ENCODE measurements at regions not wholly inside any gene's neighbourhood (a gene's known extent, or its start where the extent isn't known, plus 50 kb on each side); places are given as distances from the start of the nearest gene placed in this dataset.

- Histone ChIP-seq H3K9me3 (replicated peaks; ENCODE audit: insufficient read depth, low read length) (no peaks in the 10 kb centered on the region), H4K20me1 (ENCODE audit: insufficient read depth, low read length) (no peaks in the 10 kb centered on the region), H2AFZ (ENCODE audit: low read length) (no peak overlapping the region), H3K4me1 (ENCODE audit: low read length) (no peaks in the 10 kb centered on the region), H3K4me3 (ENCODE audit: low read length) (no peak overlapping the region), H3K4me2 (ENCODE audit: low read depth, low read length) (no peak overlapping the region), H3K27ac (ENCODE audit: low read length) (no peak overlapping the region), H3K36me3 (replicated peaks; ENCODE audit: insufficient read depth, low read length) (no peaks in the 10 kb centered on the region), H3K9me2 (replicated peaks; ENCODE audit: insufficient read depth, low read length) (no peaks in the 10 kb centered on the region), H3K27me3 (replicated peaks; ENCODE audit: insufficient read depth, low read length) (no peaks in the 10 kb centered on the region), H3F3A (ENCODE audit: insufficient read depth, low read length) (no peaks in the 10 kb centered on the region), H3K79me2 (ENCODE audit: low read length) (no peaks in the 10 kb centered on the region), H3K9ac (ENCODE audit: low read length) (no peak overlapping the region)
- no peak for TF ChIP-seq EZH2 (optimal IDR thresholded peaks at IDR 0.05; ENCODE audit: low read depth, low read length)
- no peak for TF ChIP-seq EZH2phosphoT487 (IDR thresholded peaks at IDR 0.05; ENCODE audit: low read length)
- TF ChIP-seq, protein P1, sequence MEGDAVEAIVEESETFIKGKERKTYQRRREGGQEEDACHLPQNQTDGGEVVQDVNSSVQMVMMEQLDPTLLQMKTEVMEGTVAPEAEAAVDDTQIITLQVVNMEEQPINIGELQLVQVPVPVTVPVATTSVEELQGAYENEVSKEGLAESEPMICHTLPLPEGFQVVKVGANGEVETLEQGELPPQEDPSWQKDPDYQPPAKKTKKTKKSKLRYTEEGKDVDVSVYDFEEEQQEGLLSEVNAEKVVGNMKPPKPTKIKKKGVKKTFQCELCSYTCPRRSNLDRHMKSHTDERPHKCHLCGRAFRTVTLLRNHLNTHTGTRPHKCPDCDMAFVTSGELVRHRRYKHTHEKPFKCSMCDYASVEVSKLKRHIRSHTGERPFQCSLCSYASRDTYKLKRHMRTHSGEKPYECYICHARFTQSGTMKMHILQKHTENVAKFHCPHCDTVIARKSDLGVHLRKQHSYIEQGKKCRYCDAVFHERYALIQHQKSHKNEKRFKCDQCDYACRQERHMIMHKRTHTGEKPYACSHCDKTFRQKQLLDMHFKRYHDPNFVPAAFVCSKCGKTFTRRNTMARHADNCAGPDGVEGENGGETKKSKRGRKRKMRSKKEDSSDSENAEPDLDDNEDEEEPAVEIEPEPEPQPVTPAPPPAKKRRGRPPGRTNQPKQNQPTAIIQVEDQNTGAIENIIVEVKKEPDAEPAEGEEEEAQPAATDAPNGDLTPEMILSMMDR (IDR thresholded peaks at IDR 0.05; ENCODE audit: low read length) = no peak
- DNase-seq = no peak
Observed at GRCh38 chr6:134523051-134523450, 205.1 kb upstream of the SGK1 start.

DNA sequence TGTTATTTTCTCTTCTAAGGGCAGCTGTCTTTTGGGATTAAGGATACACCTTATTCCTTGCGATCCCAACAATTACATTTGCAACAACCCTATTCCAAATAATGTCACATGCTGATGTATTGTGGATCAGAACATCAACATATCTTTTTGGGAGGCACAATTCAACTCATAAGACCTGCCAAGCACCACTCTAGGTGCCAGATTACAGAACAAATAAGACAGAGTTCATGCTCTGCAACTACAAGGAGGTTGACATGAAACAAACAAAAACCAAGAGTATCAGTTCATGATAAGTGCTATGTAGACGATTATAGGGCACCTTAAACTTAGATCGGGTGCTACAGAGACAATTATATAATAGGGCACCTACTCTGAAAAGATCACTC lies 203.2 kb upstream of the SGK1 start:
- Histone ChIP-seq H3K9me2 (replicated peaks; ENCODE audit: insufficient read depth, low read length) (no peaks in the 10 kb centered on the region), H3K36me3 (replicated peaks; ENCODE audit: insufficient read depth, low read length) (no peaks in the 10 kb centered on the region), H3K79me2 (ENCODE audit: low read length) (no peaks in the 10 kb centered on the region), H3F3A (ENCODE audit: insufficient read depth, low read length) (no peaks in the 10 kb centered on the region), H3K9me3 (replicated peaks; ENCODE audit: insufficient read depth, low read length) (no peaks in the 10 kb centered on the region), H2AFZ (ENCODE audit: low read length) (no peak overlapping the region), H3K9ac (ENCODE audit: low read length) (no peak overlapping the region), H3K27me3 (replicated peaks; ENCODE audit: insufficient read depth, low read length) (no peaks in the 10 kb centered on the region), H3K27ac (ENCODE audit: low read length) (no peak overlapping the region), H3K4me3 (ENCODE audit: low read length) (no peak overlapping the region), H4K20me1 (ENCODE audit: insufficient read depth, low read length) (no peaks in the 10 kb centered on the region), H3K4me2 (ENCODE audit: low read depth, low read length) (no peak overlapping the region), H3K4me1 (ENCODE audit: low read length) (no peaks in the 10 kb centered on the region)
- TF ChIP-seq EZH2phosphoT487 (IDR thresholded peaks at IDR 0.05; ENCODE audit: low read length) (no peak), EZH2 (optimal IDR thresholded peaks at IDR 0.05; ENCODE audit: low read depth, low read length) (no peak)
- TF ChIP-seq, protein P1 (IDR thresholded peaks at IDR 0.05; ENCODE audit: low read length) = no peak
- no peak for DNase-seq

DNA sequence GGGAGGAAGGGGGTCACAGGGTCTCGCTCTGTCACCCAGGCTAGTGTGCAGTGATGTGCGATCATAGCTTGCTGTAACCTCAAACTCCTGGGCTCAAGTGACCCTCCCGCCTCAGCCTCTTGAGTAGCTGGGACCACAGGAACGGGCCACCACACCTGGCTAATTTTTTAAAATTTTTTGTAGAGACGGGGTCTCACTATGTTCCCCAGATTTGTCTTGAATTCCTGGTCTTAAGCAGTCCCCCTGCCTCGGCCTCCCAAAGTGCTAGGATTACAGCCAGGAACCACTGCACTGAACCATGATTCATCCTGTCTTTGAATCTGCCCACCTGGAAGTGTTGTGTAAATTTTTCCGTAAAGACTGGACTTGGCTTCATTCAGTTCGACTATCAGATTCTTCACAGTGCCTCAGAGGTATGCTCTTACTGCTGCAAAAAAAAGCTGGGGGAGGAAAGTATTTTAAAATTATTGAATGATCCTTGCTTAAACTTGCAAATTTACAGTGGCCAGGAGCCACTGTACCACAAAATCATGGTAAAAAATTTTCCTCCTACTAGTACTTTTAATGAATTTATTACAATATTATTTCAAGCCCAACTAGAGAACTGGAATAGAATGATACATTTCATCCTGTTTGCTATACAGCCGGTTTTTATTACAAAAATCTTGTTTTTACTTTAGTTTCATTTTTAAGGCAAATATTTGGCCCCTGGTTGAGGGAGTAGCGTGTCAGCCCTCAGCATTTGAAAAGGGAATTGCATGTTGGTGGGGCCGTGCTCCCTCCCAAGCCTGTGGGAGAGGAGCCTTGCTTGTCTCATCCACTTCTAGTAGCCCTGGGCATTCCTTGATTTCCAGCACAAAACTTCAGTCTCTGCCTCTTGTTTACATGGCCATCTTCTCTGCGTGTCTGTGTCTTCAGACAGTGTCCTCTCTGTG lies 202.5 kb upstream of the SGK1 start:
- no peak overlapping the region for H3K27ac ChIP-seq (ENCODE audit: low read length)
- no peaks in the 10 kb centered on the region for H3K79me2 ChIP-seq (ENCODE audit: low read length)
- no peaks in the 10 kb centered on the region for H4K20me1 ChIP-seq (ENCODE audit: insufficient read depth, low read length)
- H3K36me3 ChIP-seq (replicated peaks; ENCODE audit: insufficient read depth, low read length) = no peaks in the 10 kb centered on the region
- H2AFZ ChIP-seq (ENCODE audit: low read length) = no peak overlapping the region
- no peaks in the 10 kb centered on the region for H3K4me1 ChIP-seq (ENCODE audit: low read length)
- TF ChIP-seq EZH2 (optimal IDR thresholded peaks at IDR 0.05; ENCODE audit: low read depth, low read length) (no peak), EZH2phosphoT487 (IDR thresholded peaks at IDR 0.05; ENCODE audit: low read length) (no peak)
- TF ChIP-seq, protein P1 (IDR thresholded peaks at IDR 0.05; ENCODE audit: low read length) = no peak
- H3K4me3 ChIP-seq (ENCODE audit: low read length) = no peak overlapping the region
- H3K4me2 ChIP-seq (ENCODE audit: low read depth, low read length) = no peak overlapping the region
- H3K9me2 ChIP-seq (replicated peaks; ENCODE audit: insufficient read depth, low read length) = no peaks in the 10 kb centered on the region
- no peak for DNase-seq
- H3K9ac ChIP-seq (ENCODE audit: low read length) = no peak overlapping the region
- H3F3A ChIP-seq (ENCODE audit: insufficient read depth, low read length) = no peaks in the 10 kb centered on the region
- no peaks in the 10 kb centered on the region for H3K27me3 ChIP-seq (replicated peaks; ENCODE audit: insufficient read depth, low read length)
- no peaks in the 10 kb centered on the region for H3K9me3 ChIP-seq (replicated peaks; ENCODE audit: insufficient read depth, low read length)
